HepG2 (cell line): ENCODE measurements at regions not wholly inside any gene's neighbourhood (a gene's known extent, or its start where the extent isn't known, plus 50 kb on each side); places are given as distances from the start of the nearest gene placed in this dataset.

ENCODE experiments used
- GFI1 ChIP-seq: sonication (generic); formaldehyde crosslinking; IDR thresholded peaks from 2 replicates; pipeline ENCODE4 v1.5.0; 2020; ENCODE audit warnings: missing genetic modification reagents, mild to moderate bottlenecking, borderline replicate concordance
- RARG ChIP-seq: sonication (generic); formaldehyde crosslinking; IDR thresholded peaks from 2 replicates; pipeline ENCODE4 v1.4.0; 2020; ENCODE audit warnings: low read depth, mild to moderate bottlenecking, missing genetic modification reagents
- RXRA ChIP-seq: sonication (generic); formaldehyde crosslinking; IDR thresholded peaks from 2 replicates; pipeline ENCODE4 v1.5.1; 2020; ENCODE audit warnings: missing genetic modification reagents
- SMC3 ChIP-seq: IDR thresholded peaks from 2 replicates; pipeline ENCODE4 v1.6.1; 2011; ENCODE audit warnings: low read length, improper control_type of control experiment

DNA sequence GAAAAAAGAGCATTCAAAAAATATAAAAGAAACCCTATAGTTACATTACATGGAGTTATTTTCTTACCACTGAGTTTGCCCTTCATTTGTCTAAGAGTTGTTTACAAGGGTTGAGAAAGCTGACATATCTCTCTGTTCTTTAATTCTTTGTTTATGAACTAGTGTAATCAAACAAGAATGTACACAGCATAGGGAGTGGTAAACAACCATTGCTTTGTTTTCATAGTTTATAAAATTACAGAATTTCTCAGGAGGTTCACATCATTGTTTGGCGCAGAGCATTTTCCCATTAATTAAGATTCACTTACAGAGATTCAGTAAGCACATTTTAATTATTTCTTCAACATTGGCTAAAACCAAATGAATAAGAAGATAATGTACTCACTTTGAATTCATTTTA is 87.6 kb downstream of the IFI44 start:
- TF ChIP-seq RXRA = no peak
- TF ChIP-seq GFI1 (CRISPR knock-in tag) = no peak
- no peak for TF ChIP-seq SMC3
- TF ChIP-seq RARG (CRISPR knock-in tag) = no peak
